Lower lobe of right lung (tissue), 2 donors: ENCODE measurements at regions not wholly inside any gene's neighbourhood (a gene's known extent, or its start where the extent isn't known, plus 50 kb on each side); places are given as distances from the start of the nearest gene placed in this dataset.

Experiments
- ATAC-seq, 2 donors: fragments of 200-7000 bp; cut with Tn5 transposase; one replicate each; pipeline ENCODE4 v1.9.1; 2020 to 2022; ENCODE audit warnings: mild to moderate bottlenecking in 2 of 2, moderate library complexity in 2 of 2
- DNase-seq: peaks from one replicate; pipeline ENCODE4 v3.0.0-alpha.2; 2020
- H3K27ac ChIP-seq: fragments of 200-600 bp; one replicate; pipeline ENCODE4 v1.8.0; 2022
- H3K27me3 ChIP-seq: fragments of 200-600 bp; one replicate; pipeline ENCODE4 v1.8.0; 2022; ENCODE audit warnings: low read depth
- H3K36me3 ChIP-seq: fragments of 200-600 bp; one replicate; pipeline ENCODE4 v1.8.0; 2022; ENCODE audit warnings: mild to moderate bottlenecking
- H3K4me1 ChIP-seq: fragments of 200-600 bp; one replicate; pipeline ENCODE4 v1.8.0; 2022
- H3K4me3 ChIP-seq: fragments of 200-600 bp; one replicate; pipeline ENCODE4 v1.8.0; 2022; ENCODE audit warnings: mild to moderate bottlenecking
- H3K9me3 ChIP-seq: fragments of 200-600 bp; one replicate; pipeline ENCODE4 v1.8.0; 2022
- intact Hi-C: fragments of 100-400 bp; cut with DNase I; formaldehyde crosslinking; loops from one replicate; pipeline ENCODE4 v1.11.0; 2022
- TF ChIP-seq, protein P1 (sequence below): fragments of 200-600 bp; IDR thresholded peaks from one replicate; pipeline ENCODE4 v1.8.0; 2022; ENCODE audit warnings: antibody characterized with exemption, mild to moderate bottlenecking
- donor health status: DM: no; HTN: yes; CAD: no; lungs with severe emphysema.

DNA sequence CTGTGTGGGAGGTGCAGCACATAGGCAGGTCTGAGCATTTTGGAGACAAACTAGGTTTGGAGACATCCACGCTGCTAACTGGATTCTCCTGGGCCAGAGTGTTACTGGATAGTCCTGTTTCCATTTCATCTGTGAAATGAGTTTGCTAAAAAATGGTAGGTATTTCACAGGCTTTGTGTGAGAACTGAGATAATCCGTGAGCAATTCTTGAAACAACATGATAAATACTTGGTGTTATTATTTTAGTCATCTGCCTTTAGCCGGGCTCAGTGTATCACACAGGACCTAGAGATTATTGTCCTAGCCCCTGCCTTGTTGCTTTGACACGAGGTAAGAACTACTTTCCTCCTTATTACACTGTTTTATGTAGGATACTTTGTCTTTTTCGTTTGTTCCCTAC is 63.0 kb downstream of the PRR18 start:
- intact Hi-C loops, result no loop called here
- Histone ChIP-seq H3K4me3 (no peak overlapping the region), H3K9me3 (no peaks in the 10 kb centered on the region), H3K36me3 (no peaks in the 10 kb centered on the region), H3K27ac (no peak overlapping the region), H3K27me3 (no peaks in the 10 kb centered on the region), H3K4me1 (no peaks in the 10 kb centered on the region)
- ATAC-seq (no peak), DNase-seq (no peak)
- TF ChIP-seq, protein P1, sequence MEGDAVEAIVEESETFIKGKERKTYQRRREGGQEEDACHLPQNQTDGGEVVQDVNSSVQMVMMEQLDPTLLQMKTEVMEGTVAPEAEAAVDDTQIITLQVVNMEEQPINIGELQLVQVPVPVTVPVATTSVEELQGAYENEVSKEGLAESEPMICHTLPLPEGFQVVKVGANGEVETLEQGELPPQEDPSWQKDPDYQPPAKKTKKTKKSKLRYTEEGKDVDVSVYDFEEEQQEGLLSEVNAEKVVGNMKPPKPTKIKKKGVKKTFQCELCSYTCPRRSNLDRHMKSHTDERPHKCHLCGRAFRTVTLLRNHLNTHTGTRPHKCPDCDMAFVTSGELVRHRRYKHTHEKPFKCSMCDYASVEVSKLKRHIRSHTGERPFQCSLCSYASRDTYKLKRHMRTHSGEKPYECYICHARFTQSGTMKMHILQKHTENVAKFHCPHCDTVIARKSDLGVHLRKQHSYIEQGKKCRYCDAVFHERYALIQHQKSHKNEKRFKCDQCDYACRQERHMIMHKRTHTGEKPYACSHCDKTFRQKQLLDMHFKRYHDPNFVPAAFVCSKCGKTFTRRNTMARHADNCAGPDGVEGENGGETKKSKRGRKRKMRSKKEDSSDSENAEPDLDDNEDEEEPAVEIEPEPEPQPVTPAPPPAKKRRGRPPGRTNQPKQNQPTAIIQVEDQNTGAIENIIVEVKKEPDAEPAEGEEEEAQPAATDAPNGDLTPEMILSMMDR, result no peak

DNA sequence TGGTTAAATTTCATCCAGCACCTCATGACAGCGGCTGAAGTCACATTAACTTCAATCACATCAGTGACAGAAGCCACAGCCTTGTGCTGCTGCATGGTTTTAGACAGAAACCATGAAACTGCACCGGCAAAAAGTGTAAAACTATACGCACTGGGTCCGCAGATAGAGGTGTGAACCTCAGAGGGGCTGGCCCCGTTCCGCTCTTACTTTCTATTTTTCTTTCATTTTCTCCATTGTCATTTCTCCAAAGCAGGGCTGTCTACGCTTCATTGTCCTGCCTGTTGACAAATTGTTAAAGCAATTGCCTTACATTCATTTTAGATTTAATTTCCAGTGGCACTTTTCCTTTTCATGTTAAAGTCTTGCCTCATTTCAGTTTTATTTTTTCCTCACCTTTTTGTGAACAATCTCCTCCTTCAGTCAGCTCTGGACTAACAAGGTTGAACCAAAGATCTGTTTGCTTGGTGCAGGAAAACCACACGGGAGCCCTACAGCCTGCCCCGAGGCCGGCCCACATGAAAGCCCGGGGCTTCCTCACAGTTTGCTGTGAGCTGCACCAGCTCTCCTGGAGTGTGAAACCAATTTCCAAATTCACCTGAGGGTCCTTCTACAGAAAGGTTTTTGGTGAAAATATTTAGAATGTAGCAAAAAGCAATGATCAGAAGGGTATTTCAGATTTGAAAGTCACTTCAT is 63.7 kb downstream of the PRR18 start:
- Histone ChIP-seq H3K36me3 (no peaks in the 10 kb centered on the region), H3K27ac (no peak overlapping the region), H3K9me3 (no peaks in the 10 kb centered on the region), H3K27me3 (no peaks in the 10 kb centered on the region), H3K4me1 (no peaks in the 10 kb centered on the region), H3K4me3 (no peak overlapping the region)
- TF ChIP-seq, protein P1, result no peak
- DNase-seq, result no peak
- peak; percentile 23 to 30 for ATAC-seq
- intact Hi-C loops, result no loop called here

DNA sequence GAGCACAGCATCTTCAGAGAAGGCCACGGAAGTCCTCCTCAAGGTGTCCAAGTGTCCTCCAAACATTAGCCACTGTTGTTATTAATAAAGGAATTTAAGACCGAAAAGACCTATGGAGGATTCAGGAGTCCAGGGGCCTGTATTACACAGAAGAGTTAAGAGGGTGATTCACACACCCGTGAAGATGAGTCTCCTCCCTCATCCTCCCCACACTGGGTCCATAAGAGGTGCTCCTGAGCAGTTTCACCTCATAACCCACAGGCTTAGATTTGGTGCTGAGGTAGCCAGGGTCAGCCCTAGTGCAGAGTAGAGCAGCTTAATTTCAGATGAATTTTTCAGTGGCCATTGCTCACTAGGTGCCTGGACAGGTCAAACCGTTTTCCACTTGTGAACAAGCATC is 65.3 kb downstream of the PRR18 start:
- intact Hi-C loops, result no loop called here
- TF ChIP-seq, protein P1, result no peak
- H3K4me1 ChIP-seq, result no peaks in the 10 kb centered on the region
- no peaks in the 10 kb centered on the region for H3K27me3 ChIP-seq
- H3K9me3 ChIP-seq, result no peaks in the 10 kb centered on the region
- DNase-seq, result no peak
- H3K36me3 ChIP-seq, result no peaks in the 10 kb centered on the region
- ATAC-seq, result no peak
- H3K27ac ChIP-seq, result no peak overlapping the region
- H3K4me3 ChIP-seq, result no peak overlapping the region

DNA sequence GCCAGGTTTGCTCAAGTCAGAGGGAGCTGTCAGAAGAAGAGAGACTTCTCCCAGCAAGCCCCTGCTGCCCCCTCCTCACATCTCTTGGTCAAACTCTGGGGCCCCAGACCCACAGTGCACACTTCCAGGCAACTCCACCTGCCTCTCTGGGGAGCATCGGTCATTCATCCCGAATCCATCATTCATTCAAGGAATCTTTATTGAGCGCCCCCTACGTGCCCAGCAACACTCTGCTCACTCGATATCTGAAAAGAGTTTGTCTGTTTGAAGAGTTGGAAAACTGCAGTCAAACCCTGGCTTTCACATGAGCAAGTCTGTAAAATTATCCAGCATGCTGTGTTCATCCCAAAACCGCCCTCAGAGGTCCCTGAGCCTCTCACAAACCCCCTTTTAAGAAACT is 66.2 kb downstream of the PRR18 start:
- Histone ChIP-seq H3K27ac (no peak overlapping the region), H3K36me3 (no peaks in the 10 kb centered on the region), H3K4me3 (no peak overlapping the region), H3K27me3 (no peaks in the 10 kb centered on the region), H3K4me1 (no peaks in the 10 kb centered on the region), H3K9me3 (no peaks in the 10 kb centered on the region)
- ATAC-seq, result no peak
- intact Hi-C loops, result no loop called here
- TF ChIP-seq, protein P1, result no peak
- DNase-seq, result no peak

DNA sequence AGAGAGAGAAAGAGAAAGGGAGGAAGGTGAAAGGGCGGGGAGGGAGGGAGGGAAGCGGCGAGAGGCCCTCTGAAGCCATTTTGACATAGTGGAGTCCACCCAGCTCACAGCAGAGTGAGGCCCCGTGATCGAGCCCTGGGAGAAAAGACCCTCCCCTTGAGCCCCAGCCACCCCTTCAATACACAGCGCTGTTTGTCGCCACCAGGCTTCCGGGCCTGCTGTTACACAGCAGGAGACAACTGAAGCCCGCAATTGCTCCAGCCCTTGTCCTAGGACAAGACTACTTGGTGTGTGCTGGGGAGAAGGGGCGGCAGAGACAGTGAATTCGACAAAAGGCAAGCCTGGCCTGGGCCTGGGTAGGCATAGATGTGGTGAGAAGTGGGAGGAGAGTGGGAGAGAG is 67.3 kb downstream of the PRR18 start:
- Histone ChIP-seq H3K27ac (no peak overlapping the region), H3K36me3 (no peaks in the 10 kb centered on the region), H3K4me1 (no peaks in the 10 kb centered on the region), H3K27me3 (no peaks in the 10 kb centered on the region), H3K4me3 (no peak overlapping the region), H3K9me3 (no peaks in the 10 kb centered on the region)
- TF ChIP-seq, protein P1, result no peak
- DNase-seq, result no peak
- intact Hi-C loops, result no loop called here
- no peak for ATAC-seq
